ENCODE measurements at regions not wholly inside any gene's neighbourhood (a gene's known extent, or its start where the extent isn't known, plus 50 kb on each side); places are given as distances from the start of the nearest gene placed in this dataset.

- TF ChIP-seq CTCF (IDR thresholded peaks at IDR 0.05; ENCODE audit: control insufficient read depth, insufficient read depth, low read depth, low read length, missing control alignments) = no peak
- no peak for DNase-seq (ENCODE audit: low read depth)
- no peak overlapping the region for H3K4me3 ChIP-seq (ENCODE audit: control insufficient read depth, low read depth, low read length)
Observed at GRCh38 chr5:145681216-145681615, 153.9 kb downstream of the PRELID2 start.

GRCh38 chr5:145680767-145681166 lies 154.4 kb downstream of the PRELID2 start:
- no peak for TF ChIP-seq CTCF (IDR thresholded peaks at IDR 0.05; ENCODE audit: control insufficient read depth, insufficient read depth, low read depth, low read length, missing control alignments)
- DNase-seq (ENCODE audit: low read depth) = no peak
- no peak overlapping the region for H3K4me3 ChIP-seq (ENCODE audit: control insufficient read depth, low read depth, low read length)

GRCh38 chr5:145680169-145680568 lies 155.0 kb downstream of the PRELID2 start:
- DNase-seq (ENCODE audit: low read depth) = no peak
- no peak for TF ChIP-seq CTCF (IDR thresholded peaks at IDR 0.05; ENCODE audit: control insufficient read depth, insufficient read depth, low read depth, low read length, missing control alignments)
- no peak overlapping the region for H3K4me3 ChIP-seq (ENCODE audit: control insufficient read depth, low read depth, low read length)

GRCh38 chr5:145678255-145678654 lies 156.9 kb downstream of the PRELID2 start:
- no peak for DNase-seq (ENCODE audit: low read depth)
- no peak overlapping the region for H3K4me3 ChIP-seq (ENCODE audit: control insufficient read depth, low read depth, low read length)
- TF ChIP-seq CTCF (IDR thresholded peaks at IDR 0.05; ENCODE audit: control insufficient read depth, insufficient read depth, low read depth, low read length, missing control alignments) = no peak

DNA sequence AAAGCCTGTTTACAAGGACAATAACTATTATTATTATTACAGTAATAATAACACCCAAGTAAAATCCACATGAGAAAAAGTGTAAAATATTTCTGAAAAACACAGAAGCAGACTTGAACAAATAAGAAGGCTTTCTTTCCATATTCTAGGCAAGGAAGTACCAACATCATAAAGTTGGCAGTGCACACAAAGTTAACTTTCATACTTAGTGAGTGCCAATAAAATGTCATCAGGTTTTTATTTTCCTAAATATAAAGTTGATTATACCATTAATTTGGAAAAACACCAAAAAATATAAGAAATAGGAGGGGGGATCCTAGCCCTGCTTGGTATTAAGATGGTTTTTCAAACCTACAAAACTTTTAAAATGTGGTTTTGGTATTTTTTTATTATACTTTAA lies 161.4 kb downstream of the PRELID2 start:
- no peak for TF ChIP-seq CTCF (IDR thresholded peaks at IDR 0.05; ENCODE audit: control insufficient read depth, insufficient read depth, low read depth, low read length, missing control alignments)
- H3K4me3 ChIP-seq (ENCODE audit: control insufficient read depth, low read depth, low read length) = no peak overlapping the region

DNA sequence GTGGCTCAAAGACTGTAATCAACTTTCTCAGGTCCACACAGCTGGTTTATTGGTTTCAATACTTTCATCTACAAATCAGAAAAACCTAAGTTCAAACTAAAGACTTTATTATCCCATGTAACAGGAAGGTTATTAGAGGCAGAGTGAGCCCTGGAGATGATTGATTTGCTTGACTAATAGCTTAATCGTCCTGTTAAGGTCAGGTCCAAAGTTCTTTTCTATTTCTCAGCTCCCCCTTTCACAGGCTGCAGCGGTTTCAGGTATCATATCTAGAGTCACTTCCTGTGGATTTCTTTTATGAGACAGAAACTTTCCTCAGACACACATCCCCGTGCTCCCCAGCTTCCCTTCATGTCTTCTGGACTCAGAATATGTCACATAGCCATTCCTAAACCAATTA lies 166.4 kb downstream of the PRELID2 start:
- no peak for DNase-seq (ENCODE audit: low read depth)
- H3K4me3 ChIP-seq (ENCODE audit: control insufficient read depth, low read depth, low read length) = no peak overlapping the region
- TF ChIP-seq CTCF (IDR thresholded peaks at IDR 0.05; ENCODE audit: control insufficient read depth, insufficient read depth, low read depth, low read length, missing control alignments) = no peak

More for the DNA sequence above, 161.4 kb downstream of the PRELID2 start:
- DNase-seq (ENCODE audit: low read depth) = no peak

DNA sequence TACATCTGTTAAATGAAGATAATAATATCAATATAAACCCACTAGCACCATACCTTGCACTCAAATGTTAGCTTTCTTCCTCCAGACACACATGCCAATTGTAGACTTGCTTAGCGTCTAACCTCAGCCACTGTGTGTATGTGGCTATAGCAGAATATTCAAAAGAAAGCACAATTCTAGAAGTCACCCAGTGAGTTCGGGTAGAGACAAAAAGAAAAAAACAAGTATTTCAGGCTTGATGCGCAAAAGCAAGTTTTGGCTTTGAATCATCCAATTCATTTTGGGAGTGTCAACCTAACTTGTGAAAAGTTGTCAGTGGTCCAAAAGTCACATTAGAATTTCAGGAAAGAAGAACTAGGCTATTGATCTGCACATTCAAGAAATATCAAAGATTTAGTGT lies 167.4 kb downstream of the PRELID2 start:
- no peak for TF ChIP-seq CTCF (IDR thresholded peaks at IDR 0.05; ENCODE audit: control insufficient read depth, insufficient read depth, low read depth, low read length, missing control alignments)
- H3K4me3 ChIP-seq (ENCODE audit: control insufficient read depth, low read depth, low read length) = no peak overlapping the region
- no peak for DNase-seq (ENCODE audit: low read depth)

Data from AG09309 (cell line).